HepG2 (cell line): ENCODE measurements at regions not wholly inside any gene's neighbourhood (a gene's known extent, or its start where the extent isn't known, plus 50 kb on each side); places are given as distances from the start of the nearest gene placed in this dataset.

Experiments
- ARID5B ChIP-seq: IDR thresholded peaks from 2 replicates; pipeline ENCODE4 v1.4.0; 2020; ENCODE audit warnings: mild to moderate bottlenecking, missing genetic modification reagents
- CBX2 ChIP-seq, 2 experiments: fragments of 200-600 bp in 1 of 2; sonication (generic); formaldehyde crosslinking in 1 of 2; IDR thresholded peaks; 2 replicates each; pipeline versions ENCODE4 v1.7.0 to v1.8.1; 2018 to 2022; ENCODE audit warnings: low read depth in 2 of 2, low read length in 1 of 2, mild to moderate bottlenecking in 1 of 2, missing genetic modification reagents in 1 of 2
- HMG20A ChIP-seq: IDR thresholded peaks from 2 replicates; pipeline ENCODE4 v1.6.1; 2016; ENCODE audit warnings: borderline replicate concordance
- NCOA5 ChIP-seq: sonication (generic); formaldehyde crosslinking; IDR thresholded peaks from 2 replicates; pipeline ENCODE4 v1.4.0; 2020; ENCODE audit warnings: missing genetic modification reagents
- SRF ChIP-seq: IDR thresholded peaks from 2 replicates; pipeline ENCODE4 v1.6.1; 2011; ENCODE audit warnings: mild to moderate bottlenecking, low read depth, low read length, moderate library complexity
- TBL1XR1 ChIP-seq: fragments of 150-350 bp; IDR thresholded peaks from 2 replicates; pipeline ENCODE4 v1.6.1; 2014; ENCODE audit warnings: borderline replicate concordance, low read length; ENCODE audit not compliant: partially characterized antibody
- TOE1 ChIP-seq: sonication (generic); formaldehyde crosslinking; IDR thresholded peaks from 2 replicates; pipeline ENCODE4 v1.4.0; 2020; ENCODE audit warnings: mild to moderate bottlenecking, missing genetic modification reagents
- ZBTB37 ChIP-seq: sonication (generic); formaldehyde crosslinking; IDR thresholded peaks from 2 replicates; pipeline ENCODE4 v1.4.0; 2020; ENCODE audit warnings: mild to moderate bottlenecking, missing genetic modification reagents
- ZNF136 ChIP-seq: sonication (generic); formaldehyde crosslinking; IDR thresholded peaks from 2 replicates; pipeline ENCODE4 v1.8.1; 2022; ENCODE audit warnings: low read depth, mild to moderate bottlenecking, moderate library complexity, missing genetic modification reagents
- ZNF572 ChIP-seq: sonication (generic); formaldehyde crosslinking; IDR thresholded peaks from 2 replicates; pipeline ENCODE4 v1.5.1; 2020; ENCODE audit warnings: mild to moderate bottlenecking, missing genetic modification reagents
- ZNF777 ChIP-seq: sonication (generic); formaldehyde crosslinking; IDR thresholded peaks from 2 replicates; pipeline ENCODE4 v1.4.0; 2020; ENCODE audit warnings: missing genetic modification reagents
- ZNF878 ChIP-seq: sonication (generic); formaldehyde crosslinking; IDR thresholded peaks from 2 replicates; pipeline ENCODE4 v1.8.1; 2023; ENCODE audit warnings: mild to moderate bottlenecking, missing genetic modification reagents, moderate library complexity
- ZSCAN31 ChIP-seq: sonication (generic); formaldehyde crosslinking; IDR thresholded peaks from 2 replicates; pipeline ENCODE4 v1.5.0; 2020; ENCODE audit warnings: low read depth, mild to moderate bottlenecking, missing genetic modification reagents
- TF ChIP-seq, protein P1 (sequence below): sonication (generic); formaldehyde crosslinking; IDR thresholded peaks from 2 replicates; pipeline ENCODE4 v1.4.0; 2020; ENCODE audit warnings: missing genetic modification reagents
- TF ChIP-seq, protein P2 (sequence below): sonication (generic); formaldehyde crosslinking; conservative IDR thresholded peaks from 2 replicates; pipeline ENCODE4 v1.8.0; 2022; ENCODE audit warnings: missing genetic modification reagents
- TF ChIP-seq, protein P3 (sequence below): sonication (generic); formaldehyde crosslinking; conservative IDR thresholded peaks from 2 replicates; pipeline ENCODE4 v1.5.0; 2020; ENCODE audit warnings: missing genetic modification reagents

GRCh38 chr2:47226132-47226922 is 50.0 kb upstream of the CALM2 start (continued):
- TF ChIP-seq ZBTB37 (CRISPR knock-in tag) (no peak), HMG20A (CRISPR knock-in tag) (peak; percentile 23; the same call in 1 of the 2 replicates), ARID5B (CRISPR knock-in tag) (peak; percentile 64), ZNF136 (CRISPR knock-in tag) (no peak), ZSCAN31 (CRISPR knock-in tag) (no peak), SRF (no peak), ZNF878 (CRISPR knock-in tag) (0 out of 2 replicates have a peak, but pooled peaks have one; percentile 48), NCOA5 (no peak), ZNF777 (CRISPR knock-in tag) (no peak), TBL1XR1 (peak; percentile 76), CBX2 (IDR thresholded peaks at IDR 0.05; ENCODE audit: low read depth, low read length) (0 out of 2 replicates have a peak, but pooled peaks have one; percentile 12), CBX2 (CRISPR knock-in tag; IDR thresholded peaks at IDR 0.05; ENCODE audit: low read depth) (no peak), TOE1 (CRISPR knock-in tag) (no peak), ZNF572 (CRISPR knock-in tag) (no peak)
- TF ChIP-seq, protein P1, sequence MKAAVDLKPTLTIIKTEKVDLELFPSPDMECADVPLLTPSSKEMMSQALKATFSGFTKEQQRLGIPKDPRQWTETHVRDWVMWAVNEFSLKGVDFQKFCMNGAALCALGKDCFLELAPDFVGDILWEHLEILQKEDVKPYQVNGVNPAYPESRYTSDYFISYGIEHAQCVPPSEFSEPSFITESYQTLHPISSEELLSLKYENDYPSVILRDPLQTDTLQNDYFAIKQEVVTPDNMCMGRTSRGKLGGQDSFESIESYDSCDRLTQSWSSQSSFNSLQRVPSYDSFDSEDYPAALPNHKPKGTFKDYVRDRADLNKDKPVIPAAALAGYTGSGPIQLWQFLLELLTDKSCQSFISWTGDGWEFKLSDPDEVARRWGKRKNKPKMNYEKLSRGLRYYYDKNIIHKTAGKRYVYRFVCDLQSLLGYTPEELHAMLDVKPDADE = no peak
- TF ChIP-seq, protein P2, sequence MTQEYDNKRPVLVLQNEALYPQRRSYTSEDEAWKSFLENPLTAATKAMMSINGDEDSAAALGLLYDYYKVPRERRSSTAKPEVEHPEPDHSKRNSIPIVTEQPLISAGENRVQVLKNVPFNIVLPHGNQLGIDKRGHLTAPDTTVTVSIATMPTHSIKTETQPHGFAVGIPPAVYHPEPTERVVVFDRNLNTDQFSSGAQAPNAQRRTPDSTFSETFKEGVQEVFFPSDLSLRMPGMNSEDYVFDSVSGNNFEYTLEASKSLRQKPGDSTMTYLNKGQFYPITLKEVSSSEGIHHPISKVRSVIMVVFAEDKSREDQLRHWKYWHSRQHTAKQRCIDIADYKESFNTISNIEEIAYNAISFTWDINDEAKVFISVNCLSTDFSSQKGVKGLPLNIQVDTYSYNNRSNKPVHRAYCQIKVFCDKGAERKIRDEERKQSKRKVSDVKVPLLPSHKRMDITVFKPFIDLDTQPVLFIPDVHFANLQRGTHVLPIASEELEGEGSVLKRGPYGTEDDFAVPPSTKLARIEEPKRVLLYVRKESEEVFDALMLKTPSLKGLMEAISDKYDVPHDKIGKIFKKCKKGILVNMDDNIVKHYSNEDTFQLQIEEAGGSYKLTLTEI = no peak
- TF ChIP-seq, protein P3, sequence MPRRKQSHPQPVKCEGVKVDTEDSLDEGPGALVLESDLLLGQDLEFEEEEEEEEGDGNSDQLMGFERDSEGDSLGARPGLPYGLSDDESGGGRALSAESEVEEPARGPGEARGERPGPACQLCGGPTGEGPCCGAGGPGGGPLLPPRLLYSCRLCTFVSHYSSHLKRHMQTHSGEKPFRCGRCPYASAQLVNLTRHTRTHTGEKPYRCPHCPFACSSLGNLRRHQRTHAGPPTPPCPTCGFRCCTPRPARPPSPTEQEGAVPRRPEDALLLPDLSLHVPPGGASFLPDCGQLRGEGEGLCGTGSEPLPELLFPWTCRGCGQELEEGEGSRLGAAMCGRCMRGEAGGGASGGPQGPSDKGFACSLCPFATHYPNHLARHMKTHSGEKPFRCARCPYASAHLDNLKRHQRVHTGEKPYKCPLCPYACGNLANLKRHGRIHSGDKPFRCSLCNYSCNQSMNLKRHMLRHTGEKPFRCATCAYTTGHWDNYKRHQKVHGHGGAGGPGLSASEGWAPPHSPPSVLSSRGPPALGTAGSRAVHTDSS (CRISPR knock-in tag) = no peak
